GM21447 (cell line): ENCODE measurements at regions not wholly inside any gene's neighbourhood (a gene's known extent, or its start where the extent isn't known, plus 50 kb on each side); places are given as distances from the start of the nearest gene placed in this dataset.

Experiments used
- ATAC-seq: cut with Tn5 transposase; IDR thresholded peaks from one replicate; pipeline ENCODE4 v1.9.1; 2021; ENCODE audit not compliant: unreplicated experiment

- ATAC-seq, result no peak
Measured at GRCh38 chr12:105832806-105833205, 305.9 kb downstream of the NUAK1 start.

GRCh38 chr12:105834496-105834895 is 304.3 kb downstream of the NUAK1 start:
- ATAC-seq, result no peak

- ATAC-seq, result no peak
Measured at GRCh38 chr12:105835580-105836241, 303.0 kb downstream of the NUAK1 start.

- no peak for ATAC-seq
Measured at GRCh38 chr12:105836242-105836622, 302.5 kb downstream of the NUAK1 start.

GRCh38 chr12:105839629-105840127 is 299.1 kb downstream of the NUAK1 start:
- ATAC-seq, result no peak

- ATAC-seq, result no peak
Measured at GRCh38 chr12:105840384-105840783, 298.4 kb downstream of the NUAK1 start.

GRCh38 chr12:105841840-105842239 is 296.9 kb downstream of the NUAK1 start:
- no peak for ATAC-seq

GRCh38 chr12:105843561-105843960 is 295.2 kb downstream of the NUAK1 start:
- ATAC-seq, result no peak

- ATAC-seq, result no peak
Measured at GRCh38 chr12:105843986-105844760, 294.6 kb downstream of the NUAK1 start.

- no peak for ATAC-seq
Measured at GRCh38 chr12:105846331-105846730, 292.4 kb downstream of the NUAK1 start.

- ATAC-seq, result no peak
Measured at GRCh38 chr12:105847068-105847467, 291.7 kb downstream of the NUAK1 start.

GRCh38 chr12:105848286-105848685 is 290.5 kb downstream of the NUAK1 start:
- no peak for ATAC-seq

- ATAC-seq, result no peak
Measured at GRCh38 chr12:105850103-105850968, 288.4 kb downstream of the NUAK1 start.

GRCh38 chr12:105852496-105852895 is 286.3 kb downstream of the NUAK1 start:
- ATAC-seq, result no peak

- no peak for ATAC-seq
Measured at GRCh38 chr12:105852951-105853350, 285.8 kb downstream of the NUAK1 start.

GRCh38 chr12:105854071-105854470 is 284.7 kb downstream of the NUAK1 start:
- no peak for ATAC-seq

GRCh38 chr12:105855361-105856047 is 283.2 kb downstream of the NUAK1 start:
- no peak for ATAC-seq

GRCh38 chr12:105856048-105856405 is 282.7 kb downstream of the NUAK1 start:
- ATAC-seq, result no peak

- ATAC-seq, result no peak
Measured at GRCh38 chr12:105858981-105859710, 279.6 kb downstream of the NUAK1 start.

GRCh38 chr12:105860561-105861207 is 278.1 kb downstream of the NUAK1 start:
- ATAC-seq, result no peak
